Glutamatergic neuron (in vitro differentiated cells): ENCODE measurements at regions not wholly inside any gene's neighbourhood (a gene's known extent, or its start where the extent isn't known, plus 50 kb on each side); places are given as distances from the start of the nearest gene placed in this dataset.

Source experiments
- DNase-seq: peaks from one replicate; pipeline ENCODE4 v3.0.0; 2022
- H3K27ac Mint-ChIP-seq: one replicate; pipeline ENCODE4 v1.8.0; 2020; ENCODE audit warnings: mild to moderate bottlenecking, mixed read lengths, inconsistent platforms; ENCODE audit not compliant: unreplicated experiment
- H3K27me3 Mint-ChIP-seq: one replicate; pipeline ENCODE4 v1.8.0; 2020; ENCODE audit warnings: mild to moderate bottlenecking, moderate library complexity, mixed read lengths, inconsistent platforms; ENCODE audit not compliant: unreplicated experiment
- H3K36me3 Mint-ChIP-seq: one replicate; pipeline ENCODE4 v1.8.0; 2020; ENCODE audit warnings: mild to moderate bottlenecking, mixed read lengths, inconsistent platforms; ENCODE audit not compliant: unreplicated experiment
- H3K4me1 Mint-ChIP-seq: one replicate; pipeline ENCODE4 v1.8.0; 2020; ENCODE audit warnings: mild to moderate bottlenecking, low read depth, mixed read lengths, inconsistent platforms; ENCODE audit not compliant: unreplicated experiment
- H3K4me3 Mint-ChIP-seq: one replicate; pipeline ENCODE4 v1.8.0; 2020; ENCODE audit warnings: mild to moderate bottlenecking, mixed read lengths, inconsistent platforms; ENCODE audit not compliant: unreplicated experiment
- H3K9me3 Mint-ChIP-seq: one replicate; pipeline ENCODE4 v1.8.0; 2020; ENCODE audit warnings: mild to moderate bottlenecking, moderate library complexity, mixed read lengths, inconsistent platforms; ENCODE audit not compliant: unreplicated experiment
- CTCF ChIP-seq: fragments of 200-600 bp; sonication (generic); IDR thresholded peaks from one replicate; pipeline ENCODE4 v1.5.0; 2021; ENCODE audit not compliant: partially characterized antibody, unreplicated experiment

- Mint-ChIP-seq H3K27me3 (no peaks in the 10 kb centered on the region), H3K27ac (no peak overlapping the region), H3K4me1 (no peaks in the 10 kb centered on the region), H3K9me3 (peaks cover 2% of the 10 kb centered on the region), H3K36me3 (no peaks in the 10 kb centered on the region), H3K4me3 (no peak overlapping the region)
- TF ChIP-seq CTCF: no peak
- DNase-seq: no peak
Measured at GRCh38 chr1:185531838-185532237, 202.4 kb upstream of the HMCN1 start.

GRCh38 chr1:185530215-185530614 lies 204.0 kb upstream of the HMCN1 start:
- peaks cover 2% of the 10 kb centered on the region for H3K9me3 Mint-ChIP-seq
- no peaks in the 10 kb centered on the region for H3K27me3 Mint-ChIP-seq
- H3K36me3 Mint-ChIP-seq: no peaks in the 10 kb centered on the region
- DNase-seq: no peak
- no peak for TF ChIP-seq CTCF
- H3K27ac Mint-ChIP-seq: no peak overlapping the region
- no peak overlapping the region for H3K4me3 Mint-ChIP-seq
- no peaks in the 10 kb centered on the region for H3K4me1 Mint-ChIP-seq

GRCh38 chr1:185529673-185530072 lies 204.5 kb upstream of the HMCN1 start:
- H3K4me1 Mint-ChIP-seq: no peaks in the 10 kb centered on the region
- no peak for TF ChIP-seq CTCF
- H3K27me3 Mint-ChIP-seq: no peaks in the 10 kb centered on the region
- H3K27ac Mint-ChIP-seq: no peak overlapping the region
- H3K36me3 Mint-ChIP-seq: peaks cover 2% of the 10 kb centered on the region
- no peak overlapping the region for H3K4me3 Mint-ChIP-seq
- DNase-seq: no peak
- H3K9me3 Mint-ChIP-seq: peaks cover 2% of the 10 kb centered on the region

GRCh38 chr1:185528084-185528676 lies 206.0 kb upstream of the HMCN1 start:
- TF ChIP-seq CTCF: no peak
- H3K36me3 Mint-ChIP-seq: peaks cover 5% of the 10 kb centered on the region
- no peak for DNase-seq
- no peak overlapping the region for H3K4me3 Mint-ChIP-seq
- H3K27ac Mint-ChIP-seq: no peak overlapping the region
- no peaks in the 10 kb centered on the region for H3K4me1 Mint-ChIP-seq
- H3K27me3 Mint-ChIP-seq: no peaks in the 10 kb centered on the region
- peaks cover 2% of the 10 kb centered on the region for H3K9me3 Mint-ChIP-seq

- no peak overlapping the region for H3K27ac Mint-ChIP-seq
- no peaks in the 10 kb centered on the region for H3K4me1 Mint-ChIP-seq
Measured at GRCh38 chr1:185526344-185527307, 207.6 kb upstream of the HMCN1 start.

More at GRCh38 chr1:185526344-185527307, 207.6 kb upstream of the HMCN1 start:
- Mint-ChIP-seq H3K4me3 (no peak overlapping the region), H3K36me3 (peaks cover 5% of the 10 kb centered on the region), H3K9me3 (no peaks in the 10 kb centered on the region), H3K27me3 (no peaks in the 10 kb centered on the region)
- TF ChIP-seq CTCF: no peak
- no peak for DNase-seq
